Muscle layer of colon (tissue), 2 donors: ENCODE measurements at regions not wholly inside any gene's neighbourhood (a gene's known extent, or its start where the extent isn't known, plus 50 kb on each side); places are given as distances from the start of the nearest gene placed in this dataset.
"Not testable (repeated sequence)": the region's sequence is repeated elsewhere in the genome, so short reads cannot be mapped to it uniquely, and the experiment has no call there.

Source experiments
- H3K27ac ChIP-seq: one replicate; pipeline ENCODE4 v1.7.0; 2013; ENCODE audit warnings: low read depth, mild to moderate bottlenecking, low read length, moderate library complexity
- H3K27me3 ChIP-seq, 2 donors: one replicate each; pipeline ENCODE4 v1.7.0; 2013; ENCODE audit warnings: low read length in 2 of 2, mild to moderate bottlenecking in 2 of 2; ENCODE audit not compliant: insufficient read depth in 2 of 2, control insufficient read depth in 1 of 2
- H3K36me3 ChIP-seq: one replicate; pipeline ENCODE4 v1.7.0; 2013; ENCODE audit warnings: mild to moderate bottlenecking, low read length; ENCODE audit not compliant: insufficient read depth
- H3K4me1 ChIP-seq: one replicate; pipeline ENCODE4 v1.7.0; 2013; ENCODE audit warnings: mild to moderate bottlenecking, low read length; ENCODE audit not compliant: insufficient read depth
- H3K4me3 ChIP-seq, 2 donors: one replicate each; pipeline ENCODE4 v1.7.0; 2013; ENCODE audit warnings: low read length in 2 of 2, low read depth in 1 of 2, mild to moderate bottlenecking in 1 of 2, moderate library complexity in 1 of 2
- H3K9ac ChIP-seq: one replicate; pipeline ENCODE4 v1.7.0; 2013; ENCODE audit warnings: low read length
- H3K9me3 ChIP-seq: one replicate; pipeline ENCODE4 v1.7.0; 2013; ENCODE audit warnings: mild to moderate bottlenecking, low read length
- donor health status: abdominal sarcoma.
- donor health status: Adenocarcinoma of cecum.

GRCh38 chr2:87533390-87534272 lies 214.3 kb upstream of the PLGLB2 start:
- not testable (repeated sequence) for H3K9me3 ChIP-seq, H3K9ac ChIP-seq, H3K27ac ChIP-seq, H3K4me1 ChIP-seq, H3K36me3 ChIP-seq, H3K27me3 ChIP-seq, H3K4me3 ChIP-seq

- not testable (repeated sequence) for H3K4me1 ChIP-seq, H3K9ac ChIP-seq, H3K27me3 ChIP-seq, H3K4me3 ChIP-seq, H3K27ac ChIP-seq, H3K9me3 ChIP-seq, H3K36me3 ChIP-seq
These were observed 213.5 kb upstream of the PLGLB2 start for GRCh38 chr2:87534273-87534889.

- H3K4me1 ChIP-seq, H3K4me3 ChIP-seq, H3K27me3 ChIP-seq, H3K36me3 ChIP-seq, H3K9ac ChIP-seq, H3K9me3 ChIP-seq, H3K27ac ChIP-seq: not testable (repeated sequence)
These were observed 211.5 kb upstream of the PLGLB2 start for GRCh38 chr2:87536427-87536826.

- H3K4me1 ChIP-seq, H3K9ac ChIP-seq, H3K27ac ChIP-seq, H3K27me3 ChIP-seq, H3K4me3 ChIP-seq, H3K36me3 ChIP-seq, H3K9me3 ChIP-seq: not testable (repeated sequence)
These were observed 210.6 kb upstream of the PLGLB2 start for GRCh38 chr2:87537251-87537671.

- H3K36me3 ChIP-seq, H3K4me1 ChIP-seq, H3K9me3 ChIP-seq, H3K27me3 ChIP-seq, H3K4me3 ChIP-seq, H3K9ac ChIP-seq, H3K27ac ChIP-seq: not testable (repeated sequence)
These were observed 209.6 kb upstream of the PLGLB2 start for GRCh38 chr2:87538268-87538667.

GRCh38 chr2:87539151-87539943 lies 208.5 kb upstream of the PLGLB2 start:
- not testable (repeated sequence) for H3K9me3 ChIP-seq, H3K27me3 ChIP-seq, H3K36me3 ChIP-seq, H3K9ac ChIP-seq, H3K4me3 ChIP-seq, H3K27ac ChIP-seq, H3K4me1 ChIP-seq

- not testable (repeated sequence) for H3K4me3 ChIP-seq, H3K27me3 ChIP-seq, H3K27ac ChIP-seq, H3K9ac ChIP-seq, H3K36me3 ChIP-seq, H3K4me1 ChIP-seq, H3K9me3 ChIP-seq
These were observed 207.6 kb upstream of the PLGLB2 start for GRCh38 chr2:87540242-87540641.

- not testable (repeated sequence) for H3K9me3 ChIP-seq, H3K36me3 ChIP-seq, H3K9ac ChIP-seq, H3K4me3 ChIP-seq, H3K27me3 ChIP-seq, H3K4me1 ChIP-seq, H3K27ac ChIP-seq
These were observed 205.2 kb upstream of the PLGLB2 start for GRCh38 chr2:87542599-87543174.

- not testable (repeated sequence) for H3K4me3 ChIP-seq, H3K9ac ChIP-seq, H3K27ac ChIP-seq, H3K36me3 ChIP-seq, H3K9me3 ChIP-seq, H3K4me1 ChIP-seq, H3K27me3 ChIP-seq
These were observed 204.1 kb upstream of the PLGLB2 start for GRCh38 chr2:87543797-87544196.

GRCh38 chr2:87547106-87547505 lies 200.8 kb upstream of the PLGLB2 start:
- H3K9me3 ChIP-seq, H3K27me3 ChIP-seq, H3K4me3 ChIP-seq, H3K4me1 ChIP-seq, H3K9ac ChIP-seq, H3K36me3 ChIP-seq, H3K27ac ChIP-seq: not testable (repeated sequence)

GRCh38 chr2:87547966-87548365 lies 199.9 kb upstream of the PLGLB2 start:
- not testable (repeated sequence) for H3K4me3 ChIP-seq, H3K27ac ChIP-seq, H3K36me3 ChIP-seq, H3K9ac ChIP-seq, H3K4me1 ChIP-seq, H3K27me3 ChIP-seq, H3K9me3 ChIP-seq
